Non-pigmented ciliary epithelial cell (primary cell): ENCODE measurements at regions not wholly inside any gene's neighbourhood (a gene's known extent, or its start where the extent isn't known, plus 50 kb on each side); places are given as distances from the start of the nearest gene placed in this dataset.

Experiments used
- DNase-seq: peaks from one replicate; pipeline ENCODE4 v3.0.0-alpha.2; 2010; ENCODE audit warnings: low read depth

GRCh38 chr15:38860674-38861073 is 296.1 kb upstream of the RASGRP1 start:
- DNase-seq = no peak

GRCh38 chr15:38861108-38861507 is 296.5 kb upstream of the RASGRP1 start:
- no peak for DNase-seq

GRCh38 chr15:38862099-38862498 is 297.5 kb upstream of the RASGRP1 start:
- DNase-seq = no peak

- no peak for DNase-seq
Measured at GRCh38 chr15:38863381-38863780, 298.8 kb upstream of the RASGRP1 start.

GRCh38 chr15:38864122-38864521 is 299.5 kb upstream of the RASGRP1 start:
- DNase-seq = no peak

- DNase-seq = peak; percentile 80
Measured at GRCh38 chr15:38864827-38865581, 300.4 kb upstream of the RASGRP1 start.

- DNase-seq = no peak
Measured at GRCh38 chr15:38867556-38867955, 302.9 kb upstream of the RASGRP1 start.

- DNase-seq = peak; percentile 76
Measured at GRCh38 chr15:38868326-38869114, 303.9 kb upstream of the RASGRP1 start.

- DNase-seq = no peak
Measured at GRCh38 chr15:38871638-38872037, 307.0 kb upstream of the RASGRP1 start.

- DNase-seq = no peak
Measured at GRCh38 chr15:38872732-38873131, 308.1 kb upstream of the RASGRP1 start.

- DNase-seq = no peak
Measured at GRCh38 chr15:38873158-38873557, 308.5 kb upstream of the RASGRP1 start.

- no peak for DNase-seq
Measured at GRCh38 chr15:38874464-38874863, 309.9 kb upstream of the RASGRP1 start.

GRCh38 chr15:38876211-38876610 is 311.6 kb upstream of the RASGRP1 start:
- no peak for DNase-seq

- no peak for DNase-seq
Measured at GRCh38 chr15:38876621-38877020, 312.0 kb upstream of the RASGRP1 start.

- DNase-seq = no peak
Measured at GRCh38 chr15:38877471-38877870, 312.9 kb upstream of the RASGRP1 start.

- DNase-seq = no peak
Measured at GRCh38 chr15:38878026-38878425, 313.4 kb upstream of the RASGRP1 start.

GRCh38 chr15:38878926-38879325 is 314.3 kb upstream of the RASGRP1 start:
- DNase-seq = no peak

GRCh38 chr15:38879909-38880471 is 315.4 kb upstream of the RASGRP1 start:
- DNase-seq = no peak

- DNase-seq = no peak
Measured at GRCh38 chr15:38882221-38882620, 317.6 kb upstream of the RASGRP1 start.

GRCh38 chr15:38883987-38884386 is 319.4 kb upstream of the RASGRP1 start:
- no peak for DNase-seq

GRCh38 chr15:38885001-38885400 is 320.4 kb upstream of the RASGRP1 start:
- DNase-seq = no peak

- no peak for DNase-seq
Measured at GRCh38 chr15:38885471-38885952, 320.9 kb upstream of the RASGRP1 start.
